HEK293 (cell line): ENCODE measurements at regions not wholly inside any gene's neighbourhood (a gene's known extent, or its start where the extent isn't known, plus 50 kb on each side); places are given as distances from the start of the nearest gene placed in this dataset.

Experiments used
- BCL11A ChIP-seq: fragments of 450-650 bp; formaldehyde crosslinking; IDR thresholded peaks from 2 replicates; pipeline ENCODE4 v1.5.1; 2016; ENCODE audit warnings: low read depth, missing biosample characterization, missing genetic modification characterization
- BCL11B ChIP-seq: fragments of 450-650 bp; formaldehyde crosslinking; IDR thresholded peaks from 2 replicates; pipeline ENCODE4 v1.5.1; 2016; ENCODE audit warnings: low read depth, missing biosample characterization, missing genetic modification characterization
- EGR2 ChIP-seq: fragments of 450-650 bp; formaldehyde crosslinking; IDR thresholded peaks from 2 replicates; pipeline ENCODE4 v1.5.1; 2016; ENCODE audit warnings: low read depth, missing biosample characterization, missing genetic modification characterization
- GLIS1 ChIP-seq: fragments of 450-650 bp; formaldehyde crosslinking; IDR thresholded peaks from 2 replicates; pipeline ENCODE4 v1.5.1; 2016; ENCODE audit warnings: missing biosample characterization, missing genetic modification characterization
- SP2 ChIP-seq: fragments of 450-650 bp; formaldehyde crosslinking; IDR thresholded peaks from 2 replicates; pipeline ENCODE4 v1.5.1; 2016; ENCODE audit warnings: missing biosample characterization, missing genetic modification characterization
- SP3 ChIP-seq: fragments of 450-650 bp; formaldehyde crosslinking; IDR thresholded peaks from 2 replicates; pipeline ENCODE4 v1.5.1; 2016; ENCODE audit warnings: missing biosample characterization, missing genetic modification characterization
- TRIM28 ChIP-seq: IDR thresholded peaks from 2 replicates; pipeline ENCODE4 v1.6.1; 2011; ENCODE audit warnings: low read length, control low read depth, borderline replicate concordance
- WT1 ChIP-seq: fragments of 450-650 bp; formaldehyde crosslinking; IDR thresholded peaks from 2 replicates; pipeline ENCODE4 v1.5.1; 2016; ENCODE audit warnings: missing biosample characterization, missing genetic modification characterization
- ZBTB17 ChIP-seq: fragments of 450-650 bp; formaldehyde crosslinking; IDR thresholded peaks from 2 replicates; pipeline ENCODE4 v1.5.1; 2016; ENCODE audit warnings: missing biosample characterization, missing genetic modification characterization
- ZBTB20 ChIP-seq: fragments of 450-650 bp; formaldehyde crosslinking; IDR thresholded peaks from 2 replicates; pipeline ENCODE4 v1.5.1; 2016; ENCODE audit warnings: missing biosample characterization, missing genetic modification characterization
- ZNF223 ChIP-seq: fragments of 450-650 bp; formaldehyde crosslinking; IDR thresholded peaks from 2 replicates; pipeline ENCODE4 v1.5.1; 2016; ENCODE audit warnings: missing biosample characterization, missing genetic modification characterization
- ZNF335 ChIP-seq: fragments of 450-650 bp; formaldehyde crosslinking; conservative IDR thresholded peaks from 2 replicates; pipeline ENCODE4 v1.5.1; 2016; ENCODE audit warnings: missing biosample characterization, missing genetic modification characterization
- ZNF341 ChIP-seq: fragments of 450-650 bp; formaldehyde crosslinking; IDR thresholded peaks from 2 replicates; pipeline ENCODE4; 2016; ENCODE audit warnings: low read depth, missing biosample characterization, missing genetic modification characterization
- ZNF394 ChIP-seq: fragments of 450-650 bp; formaldehyde crosslinking; IDR thresholded peaks from 2 replicates; pipeline ENCODE4 v1.5.1; 2016; ENCODE audit warnings: missing biosample characterization, missing genetic modification characterization, mild to moderate bottlenecking, moderate library complexity, borderline replicate concordance
- ZNF544 ChIP-seq: fragments of 450-650 bp; formaldehyde crosslinking; IDR thresholded peaks from 2 replicates; pipeline ENCODE4 v1.5.0; 2017; ENCODE audit warnings: missing biosample characterization, missing genetic modification characterization
- ZNF629 ChIP-seq: fragments of 450-650 bp; formaldehyde crosslinking; IDR thresholded peaks from 2 replicates; pipeline ENCODE4 v1.5.1; 2017; ENCODE audit warnings: missing biosample characterization, missing genetic modification characterization
- ZNF76 ChIP-seq: fragments of 450-650 bp; formaldehyde crosslinking; IDR thresholded peaks from 2 replicates; pipeline ENCODE4; 2016; ENCODE audit warnings: low read depth, missing biosample characterization, missing genetic modification characterization, borderline replicate concordance
- ZNF843 ChIP-seq: fragments of 450-650 bp; formaldehyde crosslinking; IDR thresholded peaks from 2 replicates; pipeline ENCODE4 v1.5.1; 2016; ENCODE audit warnings: missing biosample characterization, missing genetic modification characterization
- ZSCAN30 ChIP-seq: fragments of 450-650 bp; IDR thresholded peaks from 2 replicates; pipeline ENCODE4 v1.5.1; 2018; ENCODE audit warnings: missing biosample characterization, mild to moderate bottlenecking, missing genetic modification characterization, moderate library complexity
- ZXDB ChIP-seq: fragments of 450-650 bp; formaldehyde crosslinking; IDR thresholded peaks from 2 replicates; pipeline ENCODE4 v1.5.1; 2016; ENCODE audit warnings: missing biosample characterization, missing genetic modification characterization
- TF ChIP-seq, protein P1 (sequence below): fragments of 450-650 bp; formaldehyde crosslinking; IDR thresholded peaks from 2 replicates; pipeline ENCODE4 v1.5.1; 2016; ENCODE audit warnings: missing biosample characterization, missing genetic modification characterization, borderline replicate concordance
- TF ChIP-seq, protein P2 (sequence below): fragments of 450-650 bp; formaldehyde crosslinking; optimal IDR thresholded peaks from 2 replicates; pipeline ENCODE3; 2016; ENCODE audit warnings: missing biosample characterization, mild to moderate bottlenecking, missing genetic modification characterization
- TF ChIP-seq, protein P3 (sequence below): fragments of 450-650 bp; formaldehyde crosslinking; IDR thresholded peaks from 2 replicates; pipeline ENCODE4 v1.5.1; 2016; ENCODE audit warnings: missing biosample characterization, missing genetic modification characterization
- TF ChIP-seq, protein P4 (sequence below): fragments of 450-650 bp; formaldehyde crosslinking; IDR thresholded peaks from 2 replicates; pipeline ENCODE4 v1.5.1; 2016; ENCODE audit warnings: missing biosample characterization, missing genetic modification characterization
- TF ChIP-seq, protein P5 (sequence below): fragments of 450-650 bp; formaldehyde crosslinking; IDR thresholded peaks from 2 replicates; pipeline ENCODE4 v1.5.1; 2016; ENCODE audit warnings: missing biosample characterization, missing genetic modification characterization

DNA sequence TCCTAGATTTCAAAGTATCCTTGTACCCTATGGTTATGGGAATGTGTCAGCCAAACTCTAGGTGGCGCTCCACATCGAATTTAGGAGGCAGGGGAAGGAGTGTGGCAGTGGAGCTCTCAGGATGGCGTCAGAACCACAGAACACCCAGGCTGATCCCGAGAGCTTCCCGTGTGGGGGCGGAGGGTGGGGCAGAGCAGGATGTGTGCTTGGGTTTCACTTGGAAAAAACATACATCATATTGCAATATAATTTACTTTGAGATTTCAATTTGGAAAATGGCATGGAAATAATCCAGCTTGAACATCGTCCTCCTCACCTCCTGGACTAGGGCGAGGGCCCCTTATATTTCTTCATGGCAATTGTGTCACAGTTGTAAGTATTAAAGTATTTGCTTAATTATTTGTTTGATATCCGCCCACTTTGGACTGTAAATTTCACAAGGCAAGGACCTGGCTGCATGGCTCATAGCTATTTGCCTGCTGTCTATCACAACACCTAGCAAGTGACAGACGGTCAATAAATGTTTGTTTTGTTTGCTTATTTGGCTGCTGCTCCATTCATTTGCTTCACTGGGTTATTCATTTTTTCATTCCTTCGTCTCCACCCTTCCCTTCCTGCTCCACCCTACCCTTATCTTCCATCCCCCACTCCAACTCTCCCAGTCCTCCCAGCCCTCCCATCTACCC, 221.5 kb upstream of the HMGA2 start (continued):
- TF ChIP-seq, protein P1, sequence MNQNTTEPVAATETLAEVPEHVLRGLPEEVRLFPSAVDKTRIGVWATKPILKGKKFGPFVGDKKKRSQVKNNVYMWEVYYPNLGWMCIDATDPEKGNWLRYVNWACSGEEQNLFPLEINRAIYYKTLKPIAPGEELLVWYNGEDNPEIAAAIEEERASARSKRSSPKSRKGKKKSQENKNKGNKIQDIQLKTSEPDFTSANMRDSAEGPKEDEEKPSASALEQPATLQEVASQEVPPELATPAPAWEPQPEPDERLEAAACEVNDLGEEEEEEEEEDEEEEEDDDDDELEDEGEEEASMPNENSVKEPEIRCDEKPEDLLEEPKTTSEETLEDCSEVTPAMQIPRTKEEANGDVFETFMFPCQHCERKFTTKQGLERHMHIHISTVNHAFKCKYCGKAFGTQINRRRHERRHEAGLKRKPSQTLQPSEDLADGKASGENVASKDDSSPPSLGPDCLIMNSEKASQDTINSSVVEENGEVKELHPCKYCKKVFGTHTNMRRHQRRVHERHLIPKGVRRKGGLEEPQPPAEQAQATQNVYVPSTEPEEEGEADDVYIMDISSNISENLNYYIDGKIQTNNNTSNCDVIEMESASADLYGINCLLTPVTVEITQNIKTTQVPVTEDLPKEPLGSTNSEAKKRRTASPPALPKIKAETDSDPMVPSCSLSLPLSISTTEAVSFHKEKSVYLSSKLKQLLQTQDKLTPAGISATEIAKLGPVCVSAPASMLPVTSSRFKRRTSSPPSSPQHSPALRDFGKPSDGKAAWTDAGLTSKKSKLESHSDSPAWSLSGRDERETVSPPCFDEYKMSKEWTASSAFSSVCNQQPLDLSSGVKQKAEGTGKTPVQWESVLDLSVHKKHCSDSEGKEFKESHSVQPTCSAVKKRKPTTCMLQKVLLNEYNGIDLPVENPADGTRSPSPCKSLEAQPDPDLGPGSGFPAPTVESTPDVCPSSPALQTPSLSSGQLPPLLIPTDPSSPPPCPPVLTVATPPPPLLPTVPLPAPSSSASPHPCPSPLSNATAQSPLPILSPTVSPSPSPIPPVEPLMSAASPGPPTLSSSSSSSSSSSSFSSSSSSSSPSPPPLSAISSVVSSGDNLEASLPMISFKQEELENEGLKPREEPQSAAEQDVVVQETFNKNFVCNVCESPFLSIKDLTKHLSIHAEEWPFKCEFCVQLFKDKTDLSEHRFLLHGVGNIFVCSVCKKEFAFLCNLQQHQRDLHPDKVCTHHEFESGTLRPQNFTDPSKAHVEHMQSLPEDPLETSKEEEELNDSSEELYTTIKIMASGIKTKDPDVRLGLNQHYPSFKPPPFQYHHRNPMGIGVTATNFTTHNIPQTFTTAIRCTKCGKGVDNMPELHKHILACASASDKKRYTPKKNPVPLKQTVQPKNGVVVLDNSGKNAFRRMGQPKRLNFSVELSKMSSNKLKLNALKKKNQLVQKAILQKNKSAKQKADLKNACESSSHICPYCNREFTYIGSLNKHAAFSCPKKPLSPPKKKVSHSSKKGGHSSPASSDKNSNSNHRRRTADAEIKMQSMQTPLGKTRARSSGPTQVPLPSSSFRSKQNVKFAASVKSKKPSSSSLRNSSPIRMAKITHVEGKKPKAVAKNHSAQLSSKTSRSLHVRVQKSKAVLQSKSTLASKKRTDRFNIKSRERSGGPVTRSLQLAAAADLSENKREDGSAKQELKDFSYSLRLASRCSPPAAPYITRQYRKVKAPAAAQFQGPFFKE (tag by site-specific recombination), result no peak
- TF ChIP-seq ZNF394, result peak; percentile 48; the same call in 1 of the 2 replicates
- peak; percentile 44 for TF ChIP-seq GLIS1 (tag by site-specific recombination)
- TF ChIP-seq WT1 (tag by site-specific recombination), result peak; percentile 74
- TF ChIP-seq EGR2 (tag by site-specific recombination), result peak; percentile 61
- TF ChIP-seq ZNF341 (tag by site-specific recombination), result peak; percentile 84
- TF ChIP-seq TRIM28, result 0 out of 2 replicates have a peak, but pooled peaks have one; percentile 22
- TF ChIP-seq, protein P2, sequence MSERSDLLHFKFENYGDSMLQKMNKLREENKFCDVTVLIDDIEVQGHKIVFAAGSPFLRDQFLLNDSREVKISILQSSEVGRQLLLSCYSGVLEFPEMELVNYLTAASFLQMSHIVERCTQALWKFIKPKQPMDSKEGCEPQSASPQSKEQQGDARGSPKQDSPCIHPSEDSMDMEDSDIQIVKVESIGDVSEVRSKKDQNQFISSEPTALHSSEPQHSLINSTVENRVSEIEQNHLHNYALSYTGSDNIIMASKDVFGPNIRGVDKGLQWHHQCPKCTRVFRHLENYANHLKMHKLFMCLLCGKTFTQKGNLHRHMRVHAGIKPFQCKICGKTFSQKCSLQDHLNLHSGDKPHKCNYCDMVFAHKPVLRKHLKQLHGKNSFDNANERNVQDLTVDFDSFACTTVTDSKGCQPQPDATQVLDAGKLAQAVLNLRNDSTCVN (tag by site-specific recombination), result no peak
- TF ChIP-seq ZNF223, result peak; percentile 63; the same call in 1 of the 2 replicates
- peak; percentile 89 for TF ChIP-seq ZNF335 (tag by site-specific recombination)
- TF ChIP-seq ZSCAN30 (tag by site-specific recombination), result 0 out of 2 replicates have a peak, but pooled peaks have one; percentile 5
- TF ChIP-seq SP3, result peak; percentile 60
- TF ChIP-seq ZXDB (tag by site-specific recombination), result peak; percentile 44
- TF ChIP-seq ZNF544 (tag by site-specific recombination), result no peak
- TF ChIP-seq, protein P3, sequence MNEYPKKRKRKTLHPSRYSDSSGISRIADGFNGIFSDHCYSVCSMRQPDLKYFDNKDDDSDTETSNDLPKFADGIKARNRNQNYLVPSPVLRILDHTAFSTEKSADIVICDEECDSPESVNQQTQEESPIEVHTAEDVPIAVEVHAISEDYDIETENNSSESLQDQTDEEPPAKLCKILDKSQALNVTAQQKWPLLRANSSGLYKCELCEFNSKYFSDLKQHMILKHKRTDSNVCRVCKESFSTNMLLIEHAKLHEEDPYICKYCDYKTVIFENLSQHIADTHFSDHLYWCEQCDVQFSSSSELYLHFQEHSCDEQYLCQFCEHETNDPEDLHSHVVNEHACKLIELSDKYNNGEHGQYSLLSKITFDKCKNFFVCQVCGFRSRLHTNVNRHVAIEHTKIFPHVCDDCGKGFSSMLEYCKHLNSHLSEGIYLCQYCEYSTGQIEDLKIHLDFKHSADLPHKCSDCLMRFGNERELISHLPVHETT (tag by site-specific recombination), result 0 out of 2 replicates have a peak, but pooled peaks have one; percentile 10
- TF ChIP-seq, protein P4, sequence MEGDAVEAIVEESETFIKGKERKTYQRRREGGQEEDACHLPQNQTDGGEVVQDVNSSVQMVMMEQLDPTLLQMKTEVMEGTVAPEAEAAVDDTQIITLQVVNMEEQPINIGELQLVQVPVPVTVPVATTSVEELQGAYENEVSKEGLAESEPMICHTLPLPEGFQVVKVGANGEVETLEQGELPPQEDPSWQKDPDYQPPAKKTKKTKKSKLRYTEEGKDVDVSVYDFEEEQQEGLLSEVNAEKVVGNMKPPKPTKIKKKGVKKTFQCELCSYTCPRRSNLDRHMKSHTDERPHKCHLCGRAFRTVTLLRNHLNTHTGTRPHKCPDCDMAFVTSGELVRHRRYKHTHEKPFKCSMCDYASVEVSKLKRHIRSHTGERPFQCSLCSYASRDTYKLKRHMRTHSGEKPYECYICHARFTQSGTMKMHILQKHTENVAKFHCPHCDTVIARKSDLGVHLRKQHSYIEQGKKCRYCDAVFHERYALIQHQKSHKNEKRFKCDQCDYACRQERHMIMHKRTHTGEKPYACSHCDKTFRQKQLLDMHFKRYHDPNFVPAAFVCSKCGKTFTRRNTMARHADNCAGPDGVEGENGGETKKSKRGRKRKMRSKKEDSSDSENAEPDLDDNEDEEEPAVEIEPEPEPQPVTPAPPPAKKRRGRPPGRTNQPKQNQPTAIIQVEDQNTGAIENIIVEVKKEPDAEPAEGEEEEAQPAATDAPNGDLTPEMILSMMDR (tag by site-specific recombination), result peak; percentile 80
- peak; percentile 65; the same call in 1 of the 2 replicates for TF ChIP-seq ZNF843 (tag by site-specific recombination)
- peak; percentile 85 for TF ChIP-seq ZNF629
- peak; percentile 49; the same call in 1 of the 2 replicates for TF ChIP-seq BCL11A (tag by site-specific recombination)
- TF ChIP-seq ZNF76 (tag by site-specific recombination), result peak; percentile 7; the same call in 1 of the 2 replicates
- TF ChIP-seq SP2 (tag by site-specific recombination), result 0 out of 2 replicates have a peak, but pooled peaks have one; percentile 40
- 0 out of 2 replicates have a peak, but pooled peaks have one; percentile 16 for TF ChIP-seq ZBTB20 (tag by site-specific recombination)
- no peak for TF ChIP-seq BCL11B (tag by site-specific recombination)
- peak; percentile 66 for TF ChIP-seq ZBTB17 (tag by site-specific recombination)
- TF ChIP-seq, protein P5, sequence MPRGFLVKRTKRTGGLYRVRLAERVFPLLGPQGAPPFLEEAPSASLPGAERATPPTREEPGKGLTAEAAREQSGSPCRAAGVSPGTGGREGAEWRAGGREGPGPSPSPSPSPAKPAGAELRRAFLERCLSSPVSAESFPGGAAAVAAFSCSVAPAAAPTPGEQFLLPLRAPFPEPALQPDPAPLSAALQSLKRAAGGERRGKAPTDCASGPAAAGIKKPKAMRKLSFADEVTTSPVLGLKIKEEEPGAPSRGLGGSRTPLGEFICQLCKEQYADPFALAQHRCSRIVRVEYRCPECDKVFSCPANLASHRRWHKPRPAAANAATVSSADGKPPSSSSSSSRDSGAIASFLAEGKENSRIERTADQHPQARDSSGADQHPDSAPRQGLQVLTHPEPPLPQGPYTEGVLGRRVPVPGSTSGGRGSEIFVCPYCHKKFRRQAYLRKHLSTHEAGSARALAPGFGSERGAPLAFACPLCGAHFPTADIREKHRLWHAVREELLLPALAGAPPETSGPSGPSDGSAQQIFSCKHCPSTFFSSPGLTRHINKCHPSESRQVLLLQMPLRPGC (tag by site-specific recombination), result peak; percentile 66
